AG08396 (cell line): ENCODE measurements at regions not wholly inside any gene's neighbourhood (a gene's known extent, or its start where the extent isn't known, plus 50 kb on each side); places are given as distances from the start of the nearest gene placed in this dataset.
"Not testable (repeated sequence)": the region's sequence is repeated elsewhere in the genome, so short reads cannot be mapped to it uniquely, and the experiment has no call there.

ENCODE experiments used
- DNase-seq: peaks from one replicate; pipeline ENCODE4 v3.0.0; 2012; ENCODE audit warnings: low spot score, mixed read lengths

DNA sequence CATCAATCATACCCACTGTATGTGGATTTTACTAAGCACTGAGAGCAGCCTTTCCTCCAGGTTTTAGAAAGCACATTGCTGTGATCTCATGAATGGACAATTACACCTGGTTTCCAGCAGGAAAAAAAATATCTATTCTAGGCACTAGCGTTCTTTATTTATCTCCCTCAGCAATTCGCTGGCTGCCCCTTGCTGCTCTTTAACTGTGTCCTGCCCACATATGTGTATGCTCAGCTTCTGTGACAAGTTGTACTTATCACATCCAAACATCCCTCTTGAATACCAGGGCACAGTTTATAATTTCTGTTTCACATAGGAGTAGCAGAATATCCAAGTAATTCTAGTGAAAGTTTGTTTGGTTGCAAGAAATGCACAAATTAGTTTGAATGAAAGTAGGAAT is 146.8 kb downstream of the USP46 start:
- no peak for DNase-seq

DNA sequence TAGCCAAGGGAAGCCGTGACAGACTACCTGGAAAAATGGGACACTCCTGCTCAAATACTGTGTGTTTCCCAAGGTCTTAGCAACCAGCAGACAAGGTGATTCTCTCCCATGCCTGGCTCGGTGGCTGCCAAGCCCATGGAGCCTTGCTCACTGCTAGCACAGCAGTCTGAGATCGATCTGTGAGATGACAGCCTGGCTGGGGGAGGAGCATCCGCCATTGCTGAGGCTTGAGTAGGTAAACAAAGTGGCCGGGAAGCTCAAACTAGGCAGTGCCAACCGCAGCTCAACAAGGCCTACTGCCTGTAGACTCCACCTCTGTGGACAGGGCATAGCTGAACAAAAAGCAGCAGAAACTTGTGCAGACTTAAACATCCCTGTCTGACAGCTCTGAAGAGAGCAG is 137.0 kb downstream of the USP46 start:
- not testable (repeated sequence) for DNase-seq

DNA sequence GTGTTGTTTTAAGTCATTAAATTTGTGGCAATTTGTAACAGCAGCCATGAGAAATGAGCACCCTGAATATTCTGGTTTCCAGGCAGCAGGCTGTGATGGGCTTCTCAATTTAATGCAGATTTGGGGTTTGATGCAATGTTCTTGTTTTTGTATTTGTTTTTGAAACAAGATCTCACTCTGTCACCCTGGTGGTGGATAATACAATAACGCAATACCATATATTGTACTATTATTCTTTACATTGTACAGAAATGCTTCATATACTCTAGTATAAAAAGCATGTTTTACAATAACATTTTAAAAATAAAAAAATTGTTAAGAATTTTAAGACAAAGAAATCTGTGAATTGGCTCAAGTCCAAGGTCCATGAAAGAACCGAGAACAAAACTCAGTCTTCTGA is 129.1 kb downstream of the USP46 start:
- no peak for DNase-seq

DNA sequence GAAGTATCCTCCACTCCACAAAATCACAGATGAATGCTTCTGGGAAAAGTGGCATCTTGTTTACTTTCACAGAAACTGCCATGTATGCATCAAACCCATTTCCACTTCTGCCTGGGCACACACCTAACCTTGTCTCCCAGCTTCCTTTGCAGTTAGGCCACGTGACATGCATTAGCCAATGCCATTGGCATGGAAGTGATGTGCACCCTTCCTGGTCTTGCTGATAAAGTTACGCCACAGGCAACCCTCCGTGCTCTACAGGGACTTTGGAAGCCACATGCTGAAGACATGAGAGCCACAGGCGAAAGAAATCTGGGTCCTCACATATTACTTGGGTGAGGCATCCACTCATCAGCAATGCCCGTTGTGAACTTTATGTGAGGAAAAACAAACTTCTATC is 123.3 kb downstream of the USP46 start:
- no peak for DNase-seq
